Coronary artery (tissue), 2 donors: ENCODE measurements at regions not wholly inside any gene's neighbourhood (a gene's known extent, or its start where the extent isn't known, plus 50 kb on each side); places are given as distances from the start of the nearest gene placed in this dataset.
"Not testable (repeated sequence)": the region's sequence is repeated elsewhere in the genome, so short reads cannot be mapped to it uniquely, and the experiment has no call there.

Source experiments
- DNase-seq: peaks from one replicate; pipeline ENCODE4 v3.0.0-alpha.2; 2017; ENCODE audit warnings: low spot score
- H3K27ac ChIP-seq, 2 donors: fragments of 200-600 bp; sonication (generic); one replicate each; pipeline ENCODE4 v1.5.1; 2016 to 2019
- H3K4me3 ChIP-seq: fragments of 200-600 bp; sonication (generic); 2 replicates; pipeline ENCODE4 v1.5.1; 2016; ENCODE audit warnings: mild to moderate bottlenecking, moderate library complexity
- TF ChIP-seq, protein P1 (sequence below): fragments of 200-600 bp; sonication (generic); IDR thresholded peaks from one replicate; pipeline ENCODE4 v1.5.1; 2019; ENCODE audit warnings: antibody characterized with exemption

- Histone ChIP-seq H3K4me3 (no peak overlapping the region), H3K27ac (no peak overlapping the region)
- TF ChIP-seq, protein P1, sequence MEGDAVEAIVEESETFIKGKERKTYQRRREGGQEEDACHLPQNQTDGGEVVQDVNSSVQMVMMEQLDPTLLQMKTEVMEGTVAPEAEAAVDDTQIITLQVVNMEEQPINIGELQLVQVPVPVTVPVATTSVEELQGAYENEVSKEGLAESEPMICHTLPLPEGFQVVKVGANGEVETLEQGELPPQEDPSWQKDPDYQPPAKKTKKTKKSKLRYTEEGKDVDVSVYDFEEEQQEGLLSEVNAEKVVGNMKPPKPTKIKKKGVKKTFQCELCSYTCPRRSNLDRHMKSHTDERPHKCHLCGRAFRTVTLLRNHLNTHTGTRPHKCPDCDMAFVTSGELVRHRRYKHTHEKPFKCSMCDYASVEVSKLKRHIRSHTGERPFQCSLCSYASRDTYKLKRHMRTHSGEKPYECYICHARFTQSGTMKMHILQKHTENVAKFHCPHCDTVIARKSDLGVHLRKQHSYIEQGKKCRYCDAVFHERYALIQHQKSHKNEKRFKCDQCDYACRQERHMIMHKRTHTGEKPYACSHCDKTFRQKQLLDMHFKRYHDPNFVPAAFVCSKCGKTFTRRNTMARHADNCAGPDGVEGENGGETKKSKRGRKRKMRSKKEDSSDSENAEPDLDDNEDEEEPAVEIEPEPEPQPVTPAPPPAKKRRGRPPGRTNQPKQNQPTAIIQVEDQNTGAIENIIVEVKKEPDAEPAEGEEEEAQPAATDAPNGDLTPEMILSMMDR = no peak
- DNase-seq = no peak
Observed at GRCh38 chr11:134853992-134854991, 442.2 kb upstream of the B3GAT1 start.

GRCh38 chr11:134851503-134852224 is 439.6 kb upstream of the B3GAT1 start:
- not testable (repeated sequence) for DNase-seq, H3K27ac ChIP-seq, H3K4me3 ChIP-seq

DNA sequence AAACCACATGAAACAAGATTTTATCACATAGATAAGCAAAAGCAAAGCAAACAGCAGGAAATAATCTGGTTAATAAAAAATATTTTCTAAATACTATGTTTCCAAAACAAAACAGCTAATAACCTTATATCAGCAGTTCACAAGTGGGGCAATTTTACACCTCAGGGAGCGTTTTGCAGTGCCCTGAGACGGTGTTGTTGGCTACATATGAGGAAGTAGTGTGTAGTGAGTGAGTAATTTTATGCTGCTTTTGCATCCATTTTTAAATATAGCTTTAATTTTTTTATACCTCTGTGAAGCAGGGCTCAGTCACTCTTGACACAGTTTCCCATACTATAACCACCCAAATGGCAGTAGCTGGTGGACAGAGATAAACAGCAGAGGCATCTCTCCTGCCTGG is 438.5 kb upstream of the B3GAT1 start:
- no peak for DNase-seq
- H3K4me3 ChIP-seq = no peak overlapping the region
- TF ChIP-seq, protein P1 = no peak
- H3K27ac ChIP-seq = no peak overlapping the region

GRCh38 chr11:134849833-134850232 is 437.8 kb upstream of the B3GAT1 start:
- Histone ChIP-seq H3K4me3 (no peak overlapping the region), H3K27ac (no peak overlapping the region)
- TF ChIP-seq, protein P1 = no peak
- no peak for DNase-seq

DNA sequence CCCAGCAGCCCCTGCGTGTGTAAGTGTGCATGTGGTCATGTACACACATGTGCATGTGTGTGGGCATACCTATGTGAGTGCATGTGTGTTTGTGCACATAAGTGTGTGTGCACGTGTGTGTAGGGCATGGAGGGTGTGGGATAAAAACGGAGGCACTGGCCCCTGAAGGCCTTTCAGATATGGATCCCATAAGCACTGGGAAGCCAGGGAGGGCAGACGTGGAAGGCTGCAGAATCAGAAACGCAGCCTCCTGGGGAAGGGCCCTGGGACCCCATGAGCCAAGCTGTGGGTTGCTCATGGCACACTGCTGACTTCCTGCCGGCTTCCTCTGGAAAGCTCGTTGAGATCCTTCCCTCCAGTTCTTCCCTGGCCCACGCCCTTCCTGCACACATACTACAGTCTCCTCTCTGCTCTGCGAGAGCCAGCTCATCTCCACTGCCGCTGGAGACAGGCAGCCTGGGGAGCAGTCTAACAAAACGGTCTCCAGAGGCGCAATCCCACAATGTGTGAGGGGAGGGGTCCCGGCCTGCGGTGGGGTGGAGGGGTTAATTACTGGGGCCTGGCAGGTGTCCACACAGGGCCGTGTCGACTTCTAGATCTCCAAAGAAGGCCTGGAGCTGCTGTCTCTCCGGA is 435.2 kb upstream of the B3GAT1 start:
- TF ChIP-seq, protein P1 = no peak
- Histone ChIP-seq H3K27ac (no peak overlapping the region), H3K4me3 (no peak overlapping the region)
- DNase-seq = no peak

DNA sequence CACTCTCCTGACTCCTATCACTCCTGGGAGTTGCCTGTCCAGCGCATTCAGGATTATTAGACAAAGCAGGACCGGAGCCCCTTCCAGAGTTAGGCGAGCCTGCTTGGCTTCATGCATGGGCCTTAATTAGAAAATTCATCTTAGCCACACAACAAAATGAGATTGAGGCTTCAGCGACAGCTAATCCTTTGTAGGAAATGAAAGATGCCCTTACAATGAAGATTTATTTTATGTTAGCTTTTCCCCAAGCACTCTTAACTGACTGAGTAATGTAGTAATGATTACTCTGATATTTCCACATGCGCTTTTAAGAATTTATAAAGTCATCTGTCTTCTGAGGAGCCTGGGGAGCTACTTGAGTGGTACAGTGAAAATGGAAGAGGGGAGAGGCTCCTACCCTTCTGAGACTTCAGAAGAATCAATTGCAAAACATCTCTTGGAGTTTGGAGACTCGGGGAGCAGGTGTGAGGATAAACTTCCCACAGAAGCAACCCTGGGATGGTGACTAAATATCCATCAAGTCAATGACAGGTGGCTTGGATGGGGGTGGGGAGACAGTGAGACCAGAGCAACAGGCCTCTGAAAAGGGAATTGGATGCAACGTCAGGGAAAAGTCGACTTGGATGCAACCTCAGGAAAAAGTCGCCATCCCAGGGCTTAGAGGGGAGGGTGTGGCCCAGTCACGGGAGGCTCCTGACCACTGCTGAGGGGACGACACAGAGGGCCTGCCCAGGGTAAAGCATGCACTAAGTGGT is 434.5 kb upstream of the B3GAT1 start:
- no peak for DNase-seq
- Histone ChIP-seq H3K27ac (no peak overlapping the region), H3K4me3 (no peak overlapping the region)
- TF ChIP-seq, protein P1 = no peak
